ENCODE measurements at regions not wholly inside any gene's neighbourhood (a gene's known extent, or its start where the extent isn't known, plus 50 kb on each side); places are given as distances from the start of the nearest gene placed in this dataset.

DNA sequence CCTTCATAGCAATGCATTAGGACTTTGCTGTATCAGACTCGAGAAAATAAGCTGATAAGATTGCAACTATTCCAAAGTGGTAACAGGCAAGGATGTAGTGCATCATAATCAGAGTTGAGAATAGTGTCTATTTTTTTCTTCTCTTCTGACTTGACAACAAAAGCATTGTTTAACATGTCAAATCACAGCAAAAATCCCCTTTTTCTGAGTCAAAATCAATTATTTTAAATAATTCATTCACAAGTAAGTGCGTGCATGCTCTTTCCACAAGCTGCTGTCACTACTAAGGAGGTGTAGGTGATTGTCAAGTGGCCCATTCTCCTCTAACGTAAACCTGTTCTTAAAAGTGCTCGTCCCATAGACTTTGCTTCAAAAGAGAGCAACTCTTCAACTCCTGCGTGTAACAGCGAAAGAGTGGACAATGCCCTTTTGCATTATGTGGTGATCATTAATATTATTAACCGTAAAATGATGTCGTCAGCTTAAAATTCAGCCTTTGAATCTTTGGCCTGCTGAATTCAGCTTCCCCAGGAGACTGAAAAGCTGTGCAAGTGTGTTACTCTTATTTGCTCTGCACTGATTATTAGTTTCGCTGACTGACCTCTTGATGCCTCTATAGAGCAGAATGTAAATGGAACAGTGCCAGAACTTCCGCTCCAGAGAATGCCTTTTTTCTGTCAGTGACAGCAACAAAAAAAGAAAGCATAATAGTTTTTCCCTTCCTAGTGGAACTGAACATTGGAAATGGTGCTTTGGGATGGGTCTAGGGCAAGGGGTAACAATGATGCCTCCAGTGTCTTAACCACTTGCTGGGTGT is 680.8 kb upstream of the SEMA6A start:
- TF ChIP-seq CTCF (IDR thresholded peaks at IDR 0.05; ENCODE audit: low read depth, low read length, missing control alignments) = no peak
- no peak overlapping the region for H3K4me3 ChIP-seq (ENCODE audit: low read depth, low read length)
- no peak for DNase-seq (ENCODE audit: low read depth)
- in situ Hi-C loops (cut with HindIII; ENCODE audit: low sequenced_read_pairs) = no loop called here

DNA sequence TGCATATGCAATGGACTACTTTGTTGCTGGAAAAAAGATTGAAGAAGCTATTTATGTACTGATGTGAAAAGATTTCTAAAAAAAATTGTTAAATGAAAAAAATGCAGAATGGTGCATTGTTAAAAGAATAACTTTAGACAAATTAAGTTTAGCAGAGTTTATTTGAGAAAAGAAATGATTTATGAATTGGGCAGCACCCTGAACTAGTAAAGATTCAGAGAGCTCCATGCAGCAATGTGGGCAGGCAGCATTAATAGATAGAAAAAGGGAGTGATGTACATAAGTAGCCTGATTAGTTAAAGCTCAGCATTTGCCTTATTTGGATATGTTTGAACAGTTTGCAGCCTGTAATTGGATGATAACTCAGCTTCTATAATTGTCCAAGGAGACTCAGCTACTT is 677.9 kb upstream of the SEMA6A start:
- DNase-seq (ENCODE audit: low read depth) = no peak
- H3K4me3 ChIP-seq (ENCODE audit: low read depth, low read length) = no peak overlapping the region
- in situ Hi-C loops (cut with HindIII; ENCODE audit: low sequenced_read_pairs) = no loop called here
- no peak for TF ChIP-seq CTCF (IDR thresholded peaks at IDR 0.05; ENCODE audit: low read depth, low read length, missing control alignments)

DNA sequence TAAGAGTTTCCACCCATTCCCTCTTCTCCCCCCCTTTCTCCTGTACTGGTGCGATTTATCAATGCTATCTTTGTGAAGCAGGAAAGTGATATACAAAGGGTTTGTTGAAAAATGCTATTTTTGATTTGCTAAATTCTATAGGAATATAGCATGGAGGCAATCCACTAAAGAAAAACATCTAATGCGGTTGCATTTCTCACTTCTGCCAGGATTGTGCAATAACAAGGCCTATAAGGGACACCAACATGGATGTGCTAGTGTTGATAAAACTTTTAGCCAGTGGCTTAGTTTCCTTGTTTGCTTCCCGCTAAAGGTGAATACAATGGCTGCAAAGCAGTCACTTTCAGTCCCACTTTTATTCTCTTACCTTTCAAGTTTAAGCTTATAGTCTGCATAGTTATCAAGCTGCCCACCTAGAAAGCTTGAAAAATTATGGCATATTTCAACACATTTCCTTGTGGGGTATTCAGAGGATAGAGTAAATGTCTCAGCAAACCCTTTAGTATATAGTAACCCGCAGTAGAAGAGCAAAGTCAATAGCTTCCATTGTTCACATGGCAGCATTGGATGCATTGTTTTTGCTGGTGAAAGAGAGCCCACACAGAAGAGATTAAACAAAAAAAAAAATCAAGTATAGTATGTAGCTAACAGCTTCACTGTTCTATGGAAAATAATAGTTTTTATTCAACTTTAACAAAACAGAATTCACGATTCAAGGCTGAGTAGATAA is 674.6 kb upstream of the SEMA6A start:
- in situ Hi-C loops (cut with HindIII; ENCODE audit: low sequenced_read_pairs) = no loop called here
- H3K4me3 ChIP-seq (ENCODE audit: low read depth, low read length) = no peak overlapping the region
- no peak for TF ChIP-seq CTCF (IDR thresholded peaks at IDR 0.05; ENCODE audit: low read depth, low read length, missing control alignments)
- no peak for DNase-seq (ENCODE audit: low read depth)

- TF ChIP-seq CTCF (IDR thresholded peaks at IDR 0.05; ENCODE audit: low read depth, low read length, missing control alignments) = no peak
- H3K4me3 ChIP-seq (ENCODE audit: low read depth, low read length) = no peak overlapping the region
- in situ Hi-C loops (cut with HindIII; ENCODE audit: low sequenced_read_pairs) = no loop called here
- DNase-seq (ENCODE audit: low read depth) = no peak
Observed at GRCh38 chr5:117246424-117246823, 671.8 kb upstream of the SEMA6A start.

DNA sequence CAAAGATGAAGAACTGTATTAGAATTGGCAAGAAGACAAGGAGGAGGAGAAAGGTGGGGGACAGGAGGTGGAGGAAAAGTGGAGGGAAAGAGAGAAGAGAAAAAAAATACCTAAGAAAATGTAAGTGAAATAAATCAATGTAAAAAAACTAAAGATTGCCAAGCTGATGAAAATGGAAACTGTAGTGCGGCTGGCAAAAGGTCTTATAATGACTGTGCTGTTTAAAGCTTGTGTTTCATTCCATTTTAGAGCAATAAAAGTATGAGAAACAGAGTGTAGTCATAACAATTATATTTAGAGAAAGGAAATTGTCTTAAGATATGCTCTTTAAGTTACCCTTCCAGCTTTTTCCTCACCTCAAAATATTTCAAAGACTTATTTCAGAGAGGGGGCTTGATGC is 670.5 kb upstream of the SEMA6A start:
- TF ChIP-seq CTCF (IDR thresholded peaks at IDR 0.05; ENCODE audit: low read depth, low read length, missing control alignments) = no peak
- H3K4me3 ChIP-seq (ENCODE audit: low read depth, low read length) = no peak overlapping the region
- in situ Hi-C loops (cut with HindIII; ENCODE audit: low sequenced_read_pairs) = no loop called here
- no peak for DNase-seq (ENCODE audit: low read depth)

- no peak overlapping the region for H3K4me3 ChIP-seq (ENCODE audit: low read depth, low read length)
- in situ Hi-C loops (cut with HindIII; ENCODE audit: low sequenced_read_pairs) = no loop called here
- DNase-seq (ENCODE audit: low read depth) = no peak
- no peak for TF ChIP-seq CTCF (IDR thresholded peaks at IDR 0.05; ENCODE audit: low read depth, low read length, missing control alignments)
Observed at GRCh38 chr5:117242028-117242427, 667.4 kb upstream of the SEMA6A start.
